Fibroblast of villous mesenchyme (primary cell): ENCODE measurements at regions not wholly inside any gene's neighbourhood (a gene's known extent, or its start where the extent isn't known, plus 50 kb on each side); places are given as distances from the start of the nearest gene placed in this dataset.
"Not testable (repeated sequence)": the region's sequence is repeated elsewhere in the genome, so short reads cannot be mapped to it uniquely, and the experiment has no call there.

Source experiments
- DNase-seq: peaks from one replicate; pipeline ENCODE4 v3.0.0-alpha.2; 2010; ENCODE audit warnings: low read depth
- H3K4me3 ChIP-seq: 2 replicates; pipeline ENCODE4 v1.5.1; 2011; ENCODE audit warnings: low read depth, mild to moderate bottlenecking, low read length
- CTCF ChIP-seq: IDR thresholded peaks from 2 replicates; pipeline ENCODE4 v1.5.1; 2012; ENCODE audit warnings: low read depth, mild to moderate bottlenecking, low read length; ENCODE audit not compliant: insufficient read depth

DNA sequence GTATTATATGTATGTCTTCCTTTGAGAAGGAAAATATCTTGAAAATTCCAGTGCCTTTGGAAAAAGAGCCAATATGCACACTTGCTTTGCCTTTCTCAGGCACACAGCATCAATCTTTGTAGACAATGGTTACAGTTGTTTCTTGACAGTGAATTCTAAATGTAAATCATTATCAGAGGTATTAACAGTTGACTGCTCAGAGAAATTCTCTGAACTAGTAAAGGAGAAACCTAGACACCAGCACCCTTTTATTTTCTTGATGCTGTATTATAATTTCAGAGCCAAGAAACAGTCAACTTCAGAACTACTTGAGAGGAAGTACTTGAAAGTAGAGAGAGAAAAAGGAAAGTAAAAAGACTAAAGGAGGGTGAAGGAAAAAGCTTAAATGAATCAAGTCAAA is 185.8 kb upstream of the SMIM30 start:
- no peak overlapping the region for H3K4me3 ChIP-seq
- DNase-seq: no peak
- no peak for TF ChIP-seq CTCF

- DNase-seq, H3K4me3 ChIP-seq: not testable (repeated sequence)
Observed at GRCh38 chr7:113303388-113303787, 185.0 kb upstream of the SMIM30 start.

DNA sequence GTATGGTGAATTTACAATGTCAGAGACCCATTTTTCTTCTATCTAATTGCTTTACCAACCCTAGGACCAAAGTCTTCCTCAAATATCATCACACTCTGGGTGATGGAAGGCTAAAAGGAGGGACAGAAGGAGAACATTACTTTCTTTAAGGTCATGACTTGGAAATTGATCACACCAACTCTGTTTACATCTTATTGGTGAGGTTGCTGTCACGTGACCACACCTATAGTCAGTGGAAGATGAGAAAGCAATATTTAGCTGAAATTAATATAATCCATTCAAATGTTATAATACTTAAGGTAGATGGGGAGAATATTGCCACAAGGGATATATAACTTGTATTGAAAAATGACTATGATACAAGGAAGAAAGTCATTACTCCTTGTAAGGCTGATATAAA is 183.6 kb upstream of the SMIM30 start:
- no peak for TF ChIP-seq CTCF
- H3K4me3 ChIP-seq: no peak overlapping the region
- DNase-seq: no peak

DNA sequence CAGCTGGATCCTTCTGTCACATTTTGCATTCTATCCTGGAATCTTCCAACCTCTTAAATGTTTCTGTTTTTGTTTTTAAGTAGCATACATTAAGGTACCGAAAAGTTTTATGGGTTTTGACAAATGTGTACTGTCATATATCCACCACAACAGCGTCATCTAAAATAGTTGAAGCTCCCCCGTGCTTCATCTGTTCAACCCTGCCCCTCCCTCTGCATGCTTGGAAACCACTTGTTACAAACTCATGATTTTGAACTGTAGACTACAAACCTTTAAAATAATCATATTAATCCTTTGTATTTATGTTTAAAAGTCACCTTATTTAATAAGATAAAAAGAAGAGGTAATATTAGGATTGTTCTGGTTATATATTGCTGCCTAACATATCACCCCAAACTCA is 182.8 kb upstream of the SMIM30 start:
- no peak overlapping the region for H3K4me3 ChIP-seq
- TF ChIP-seq CTCF: no peak
- DNase-seq: no peak

GRCh38 chr7:113299748-113300147 is 181.4 kb upstream of the SMIM30 start:
- no peak for TF ChIP-seq CTCF
- no peak overlapping the region for H3K4me3 ChIP-seq
- no peak for DNase-seq

GRCh38 chr7:113298501-113298900 is 180.1 kb upstream of the SMIM30 start:
- H3K4me3 ChIP-seq: no peak overlapping the region
- DNase-seq: no peak
- no peak for TF ChIP-seq CTCF

DNA sequence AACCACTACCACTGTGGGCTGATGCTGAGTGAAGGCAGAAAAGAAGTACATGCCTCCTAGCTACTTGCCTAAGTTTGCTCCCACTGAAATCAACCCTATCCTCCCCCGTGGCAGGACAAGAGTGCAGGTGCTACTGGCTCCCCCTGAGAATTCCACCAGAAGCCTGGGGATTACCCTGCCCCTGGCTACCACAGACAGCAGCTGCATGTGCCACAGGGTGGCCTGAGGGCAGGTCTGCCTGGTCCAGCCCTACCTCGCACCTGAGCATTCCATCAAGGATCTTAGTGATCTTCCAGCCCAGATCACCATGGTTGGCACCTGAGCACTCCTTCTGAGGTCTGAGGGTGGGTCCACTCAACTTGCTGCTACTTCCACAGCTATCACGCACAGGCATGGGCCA is 176.4 kb upstream of the SMIM30 start:
- H3K4me3 ChIP-seq: no peak overlapping the region
- no peak for DNase-seq
- TF ChIP-seq CTCF: no peak
